Adrenal gland (tissue), 9 donors: ENCODE measurements at regions not wholly inside any gene's neighbourhood (a gene's known extent, or its start where the extent isn't known, plus 50 kb on each side); places are given as distances from the start of the nearest gene placed in this dataset.

Source experiments
- DNase-seq, 7 donors: peaks; one replicate each; pipeline ENCODE4 v3.0.0-alpha.2; 2019 to 2020
- H3K27ac ChIP-seq, 5 donors: fragments of 200-600 bp; sonication (generic) in 4 of 5; 1 replicate in 3 of 5; 2 replicates in 2 of 5; pipeline versions ENCODE4 v1.5.1 to v1.8.0; 2016 to 2020; ENCODE audit warnings: mild to moderate bottlenecking in 1 of 5
- H3K27me3 ChIP-seq: fragments of 200-600 bp; 2 replicates; pipeline ENCODE4 v1.8.0; 2021
- H3K36me3 ChIP-seq, 2 donors: fragments of 200-600 bp; replicated peaks in 1 of 2; 1 replicate in 1 of 2; 2 replicates in 1 of 2; pipeline versions ENCODE4 v1.5.1 to v1.8.0; 2018 to 2022
- H3K4me1 ChIP-seq, 2 donors: fragments of 200-600 bp; replicated peaks in 1 of 2; 1 replicate in 1 of 2; 2 replicates in 1 of 2; pipeline versions ENCODE4 v1.5.1 to v1.8.0; 2018 to 2021
- H3K4me3 ChIP-seq, 4 donors: fragments of 200-600 bp; sonication (generic) in 3 of 4; one replicate each; pipeline ENCODE4 v1.5.1; 2016 to 2018
- H3K9me3 ChIP-seq, 3 donors: fragments of 200-600 bp; sonication (generic) in 1 of 3; replicated peaks in 1 of 3; 1 replicate in 2 of 3; 2 replicates in 1 of 3; pipeline versions ENCODE4 v1.5.1 to v1.8.0; 2016 to 2021
- POLR2A ChIP-seq, 2 donors: fragments of 450-650 bp; IDR thresholded peaks; one replicate each; pipeline ENCODE4 v1.6.1; 2017; ENCODE audit warnings: antibody characterized with exemption in 2 of 2, mild to moderate bottlenecking in 2 of 2, moderate library complexity in 1 of 2
- WGBS, 4 donors: extraction: QIAGEN DNeasy Blood & Tissue Kit in 2 of 4; methylation state at CpG; one replicate each; pipeline versions ENCODE4 v1.1.5 to v1.1.7; 2013 to 2017; 5-methylcytosine and 5-hydroxymethylcytosine counted together
- intact Hi-C, 2 donors: fragments of 100-400 bp; cut with DNase I; formaldehyde crosslinking; loops; one replicate each; pipeline versions ENCODE4 v1.14.1 to v1.15.0; 2022 to 2023
- TF ChIP-seq, protein P1 (sequence below), 6 experiments: fragments of 450-650 bp in 4 of 6; fragments of 200-600 bp in 2 of 6; sonication (generic) in 1 of 6; IDR thresholded peaks; 1 replicate in 5 of 6; 2 replicates in 1 of 6; pipeline versions ENCODE4 v1.5.1 to v1.8.0; 2016 to 2021; ENCODE audit warnings: antibody characterized with exemption in 6 of 6, mild to moderate bottlenecking in 2 of 6, moderate library complexity in 1 of 6
- donor health status: healthy with polysubstance abuse.
- donor health status: Bipolar disorder and iron deficiency.
- donor health status: DM: yes; HTN: yes; CAD: no.
- donor health status: DM: no; HTN: no; CAD: no.
- donor health status: DM: no; HTN: no; CAD: no.

DNA sequence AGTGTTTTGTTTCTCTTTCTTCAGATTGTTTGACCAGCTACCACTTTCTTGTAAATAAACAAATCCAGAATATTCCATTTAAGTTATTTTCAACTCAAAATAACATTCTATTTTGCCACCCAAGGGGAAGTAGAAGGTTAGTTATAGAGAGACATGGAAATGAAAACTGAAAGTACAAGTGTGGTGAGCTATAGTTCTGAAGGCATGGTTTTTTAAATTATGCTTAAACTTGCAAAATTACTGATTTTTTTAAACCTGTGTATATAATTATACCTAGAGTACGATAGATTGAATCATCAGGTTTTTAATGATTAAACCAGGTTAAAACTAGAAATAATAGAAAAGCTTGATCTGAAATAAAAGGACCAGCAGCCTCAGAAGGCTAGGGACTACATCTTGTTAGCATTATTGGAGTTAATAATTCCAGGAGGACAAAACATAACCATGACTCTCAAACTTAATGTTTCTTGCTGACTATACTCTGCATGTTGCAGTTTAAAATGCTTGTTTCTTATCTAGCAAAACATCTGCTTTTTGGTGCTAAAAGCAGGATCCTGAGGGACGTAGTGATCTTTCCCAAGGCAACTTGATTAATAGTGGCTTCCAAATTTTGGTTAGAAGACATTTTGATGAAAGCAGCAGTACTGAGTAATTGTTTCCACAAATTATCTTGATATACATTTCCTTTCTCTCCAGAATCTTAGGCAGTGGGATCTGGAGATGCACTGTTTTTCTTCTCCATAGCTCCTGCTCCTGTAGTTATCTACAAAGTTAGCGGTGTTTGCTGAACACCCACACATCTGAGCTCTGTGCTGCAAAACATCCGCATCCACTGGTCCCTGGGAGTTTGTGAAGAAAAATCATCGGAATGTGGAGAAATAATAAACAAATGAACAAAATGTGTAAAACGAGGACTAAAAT is 327.2 kb upstream of the PKDCC start:
- H3K4me1 ChIP-seq, result peaks cover 0 to 30% of the 10 kb centered on the region in 2 donors
- peak overlapping the region in 2 of 5 donors; percentile 22 to 26 for H3K27ac ChIP-seq
- H3K4me3 ChIP-seq, result peak overlapping the region in 1 of 4 donors; percentile 35
- H3K27me3 ChIP-seq, result no peaks in the 10 kb centered on the region
- intact Hi-C loops, result no loop called here
- no peak for DNase-seq
- WGBS, 4 donors, result 51 to 55% (median 54%) methylated on average over 6 of the region's 6 CpGs
- no peaks in the 10 kb centered on the region for H3K9me3 ChIP-seq
- H3K36me3 ChIP-seq, result no peaks in the 10 kb centered on the region
- TF ChIP-seq POLR2A (IDR thresholded peaks at IDR 0.05), result no peak
- TF ChIP-seq, protein P1, sequence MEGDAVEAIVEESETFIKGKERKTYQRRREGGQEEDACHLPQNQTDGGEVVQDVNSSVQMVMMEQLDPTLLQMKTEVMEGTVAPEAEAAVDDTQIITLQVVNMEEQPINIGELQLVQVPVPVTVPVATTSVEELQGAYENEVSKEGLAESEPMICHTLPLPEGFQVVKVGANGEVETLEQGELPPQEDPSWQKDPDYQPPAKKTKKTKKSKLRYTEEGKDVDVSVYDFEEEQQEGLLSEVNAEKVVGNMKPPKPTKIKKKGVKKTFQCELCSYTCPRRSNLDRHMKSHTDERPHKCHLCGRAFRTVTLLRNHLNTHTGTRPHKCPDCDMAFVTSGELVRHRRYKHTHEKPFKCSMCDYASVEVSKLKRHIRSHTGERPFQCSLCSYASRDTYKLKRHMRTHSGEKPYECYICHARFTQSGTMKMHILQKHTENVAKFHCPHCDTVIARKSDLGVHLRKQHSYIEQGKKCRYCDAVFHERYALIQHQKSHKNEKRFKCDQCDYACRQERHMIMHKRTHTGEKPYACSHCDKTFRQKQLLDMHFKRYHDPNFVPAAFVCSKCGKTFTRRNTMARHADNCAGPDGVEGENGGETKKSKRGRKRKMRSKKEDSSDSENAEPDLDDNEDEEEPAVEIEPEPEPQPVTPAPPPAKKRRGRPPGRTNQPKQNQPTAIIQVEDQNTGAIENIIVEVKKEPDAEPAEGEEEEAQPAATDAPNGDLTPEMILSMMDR (IDR thresholded peaks at IDR 0.05), result no peak

DNA sequence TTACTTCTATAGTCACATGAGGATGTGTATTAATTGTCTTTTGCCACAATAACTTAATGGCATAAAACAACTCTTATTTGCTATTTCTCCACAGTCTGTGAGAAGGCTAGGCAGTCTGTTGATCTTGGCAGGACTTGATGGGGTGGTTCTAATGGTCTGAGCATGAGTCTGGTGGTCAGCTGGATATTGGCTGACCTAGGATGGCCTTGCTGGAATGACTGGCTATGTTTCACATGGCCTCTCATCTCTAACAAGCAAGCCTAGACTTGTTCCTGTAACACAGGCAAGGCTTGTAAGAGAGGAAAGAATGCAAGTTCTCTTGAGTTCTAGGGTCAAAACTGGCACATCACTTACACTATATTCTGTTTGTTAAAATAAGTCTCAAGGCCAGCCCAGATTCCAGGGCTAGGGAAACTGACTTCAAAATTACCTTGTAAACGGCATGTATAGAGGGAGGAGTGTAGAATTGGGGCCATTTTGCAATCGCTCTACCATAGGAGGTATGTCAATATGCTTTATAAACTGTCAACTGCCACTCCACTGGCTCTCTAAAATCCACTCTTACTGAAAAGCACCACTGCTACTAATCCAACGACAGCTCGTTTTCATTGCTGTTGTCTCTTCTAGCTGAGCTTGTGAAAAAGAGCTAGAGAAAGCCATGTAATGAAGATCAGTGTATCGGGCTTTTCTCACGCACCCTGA is 325.0 kb upstream of the PKDCC start:
- 81 to 91% (median 86%) methylated on average over 6 of the region's 6 CpGs for WGBS, 4 donors
- intact Hi-C loops, result no loop called here
- Histone ChIP-seq H3K9me3 (no peaks in the 10 kb centered on the region), H3K27ac (peak overlapping the region in 1 of 5 donors; percentile 58), H3K36me3 (no peaks in the 10 kb centered on the region), H3K4me1 (peaks cover 0 to 23% of the 10 kb centered on the region in 2 donors), H3K27me3 (no peaks in the 10 kb centered on the region), H3K4me3 (no peak overlapping the region)
- TF ChIP-seq POLR2A (IDR thresholded peaks at IDR 0.05), result no peak
- TF ChIP-seq, protein P1 (IDR thresholded peaks at IDR 0.05), result no peak
- DNase-seq, result peak in 2 of 7 donors; percentile 27 to 62

DNA sequence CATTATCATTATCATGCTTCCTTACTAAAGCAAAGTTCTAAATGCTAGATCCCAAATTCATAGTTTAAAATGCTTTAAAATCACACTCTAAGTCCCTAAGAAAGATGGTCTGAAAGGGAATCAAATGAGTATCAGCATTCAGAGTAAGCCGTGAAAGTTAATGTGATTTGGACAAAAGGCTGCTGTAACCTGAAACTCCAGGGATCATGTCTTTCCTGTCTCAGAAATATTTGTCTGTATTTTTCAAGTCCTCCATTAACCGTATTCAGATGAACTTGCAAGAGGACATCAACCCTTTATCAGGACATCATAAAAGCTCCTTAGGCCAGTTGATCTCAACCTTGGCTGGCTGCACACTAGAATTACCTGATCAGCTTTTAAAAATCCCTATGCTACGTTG is 324.3 kb upstream of the PKDCC start:
- peaks cover 0 to 23% of the 10 kb centered on the region in 2 donors for H3K4me1 ChIP-seq
- H3K27ac ChIP-seq, result no peak overlapping the region
- H3K27me3 ChIP-seq, result no peaks in the 10 kb centered on the region
- intact Hi-C loops, result no loop called here
- no peaks in the 10 kb centered on the region for H3K9me3 ChIP-seq
- H3K36me3 ChIP-seq, result no peaks in the 10 kb centered on the region
- no peak for TF ChIP-seq POLR2A (IDR thresholded peaks at IDR 0.05)
- TF ChIP-seq, protein P1 (IDR thresholded peaks at IDR 0.05), result no peak
- DNase-seq, result no peak
- H3K4me3 ChIP-seq, result no peak overlapping the region
- WGBS, 4 donors, result 81 to 90% (median 83%) methylated on average over 3 of the region's 3 CpGs

DNA sequence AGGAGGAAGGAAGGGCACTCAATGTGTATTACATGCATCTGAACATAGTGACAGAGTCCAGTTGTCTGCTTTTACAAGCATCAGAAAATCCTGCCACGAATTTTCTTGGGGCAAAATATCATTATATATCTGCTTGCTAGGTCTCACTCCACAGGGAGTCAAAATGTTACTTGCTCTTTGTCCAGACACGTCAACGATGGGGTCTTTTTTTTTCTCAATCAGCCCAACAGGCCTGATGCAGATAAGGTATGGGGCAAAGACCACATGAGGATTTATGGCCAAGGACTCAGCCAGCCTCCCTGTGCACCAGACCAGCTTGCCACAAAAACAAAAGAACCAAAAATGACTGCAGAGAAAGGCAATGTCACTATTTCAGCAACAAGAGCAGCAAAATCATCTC is 323.4 kb upstream of the PKDCC start:
- Histone ChIP-seq H3K36me3 (no peaks in the 10 kb centered on the region), H3K27ac (no peak overlapping the region), H3K27me3 (no peaks in the 10 kb centered on the region), H3K4me1 (peaks cover 0 to 21% of the 10 kb centered on the region in 2 donors), H3K4me3 (no peak overlapping the region), H3K9me3 (no peaks in the 10 kb centered on the region)
- WGBS, 4 donors, result 65 to 69% (median 67%) methylated on average over 3 of the region's 3 CpGs
- no peak for DNase-seq
- intact Hi-C loops, result no loop called here
- TF ChIP-seq, protein P1 (IDR thresholded peaks at IDR 0.05), result no peak
